Type B pancreatic cell (in vitro differentiated cells): ENCODE measurements at regions not wholly inside any gene's neighbourhood (a gene's known extent, or its start where the extent isn't known, plus 50 kb on each side); places are given as distances from the start of the nearest gene placed in this dataset.

ENCODE experiments used
- DNase-seq: peaks from one replicate; pipeline ENCODE4 v3.0.0; 2021; ENCODE audit warnings: mixed read lengths; ENCODE audit not compliant: unreplicated experiment; ENCODE audit errors: extremely low spot score
- H3K27ac Mint-ChIP-seq: 2 replicates; pipeline ENCODE4 v1.8.0; 2021; ENCODE audit warnings: mild to moderate bottlenecking, mixed read lengths
- H3K27me3 Mint-ChIP-seq: 2 replicates; pipeline ENCODE4 v1.8.0; 2021; ENCODE audit warnings: mixed read lengths
- H3K36me3 Mint-ChIP-seq: 2 replicates; pipeline ENCODE4 v1.8.0; 2021; ENCODE audit warnings: mixed read lengths
- H3K4me1 Mint-ChIP-seq: one replicate; pipeline ENCODE4 v1.8.0; 2021; ENCODE audit warnings: mixed read lengths; ENCODE audit not compliant: unreplicated experiment
- H3K4me3 Mint-ChIP-seq: 2 replicates; pipeline ENCODE4 v1.8.0; 2021; ENCODE audit warnings: mild to moderate bottlenecking, mixed read lengths
- H3K9me3 Mint-ChIP-seq: 2 replicates; pipeline ENCODE4 v1.8.0; 2021; ENCODE audit warnings: mixed read lengths
- CTCF ChIP-seq: fragments of 200-600 bp; sonication (generic); conservative IDR thresholded peaks from 2 replicates; pipeline ENCODE4 v1.5.0; 2021; ENCODE audit warnings: antibody characterized with exemption, mild to moderate bottlenecking

- no peaks in the 10 kb centered on the region for H3K36me3 Mint-ChIP-seq
- no peak for DNase-seq
- no peaks in the 10 kb centered on the region for H3K9me3 Mint-ChIP-seq
- no peak for TF ChIP-seq CTCF
- H3K4me3 Mint-ChIP-seq: no peak overlapping the region
- H3K27ac Mint-ChIP-seq: no peak overlapping the region
- no peaks in the 10 kb centered on the region for H3K27me3 Mint-ChIP-seq
- peaks cover 53% of the 10 kb centered on the region for H3K4me1 Mint-ChIP-seq
These were observed 117.2 kb upstream of the JUN start for GRCh38 chr1:58901008-58901407.

- Mint-ChIP-seq H3K27ac (peak overlapping the region; percentile 78), H3K36me3 (no peaks in the 10 kb centered on the region), H3K27me3 (peaks cover 3% of the 10 kb centered on the region), H3K4me3 (peak overlapping the region; percentile 78), H3K9me3 (no peaks in the 10 kb centered on the region), H3K4me1 (peaks cover 57% of the 10 kb centered on the region)
- DNase-seq: no peak
- TF ChIP-seq CTCF: no peak
These were observed 119.1 kb upstream of the JUN start for GRCh38 chr1:58902830-58903513.

- peak; percentile 80 for DNase-seq
- Mint-ChIP-seq H3K4me3 (peak overlapping the region; percentile 84), H3K4me1 (peaks cover 57% of the 10 kb centered on the region), H3K27me3 (peaks cover 3% of the 10 kb centered on the region), H3K27ac (peak overlapping the region; percentile 78), H3K9me3 (no peaks in the 10 kb centered on the region), H3K36me3 (no peaks in the 10 kb centered on the region)
- TF ChIP-seq CTCF: no peak
These were observed 119.9 kb upstream of the JUN start for GRCh38 chr1:58903514-58904298.

- no peaks in the 10 kb centered on the region for H3K9me3 Mint-ChIP-seq
- peak overlapping the region; percentile 84 for H3K4me3 Mint-ChIP-seq
- H3K27me3 Mint-ChIP-seq: peaks cover 3% of the 10 kb centered on the region
- H3K27ac Mint-ChIP-seq: peak overlapping the region; percentile 76
- no peaks in the 10 kb centered on the region for H3K36me3 Mint-ChIP-seq
- TF ChIP-seq CTCF: no peak
- DNase-seq: no peak
- peaks cover 59% of the 10 kb centered on the region for H3K4me1 Mint-ChIP-seq
These were observed 120.7 kb upstream of the JUN start for GRCh38 chr1:58904299-58905125.

GRCh38 chr1:58905126-58905490 is 121.3 kb upstream of the JUN start:
- DNase-seq: no peak
- Mint-ChIP-seq H3K27me3 (peaks cover 3% of the 10 kb centered on the region), H3K36me3 (no peaks in the 10 kb centered on the region), H3K27ac (peak overlapping the region; percentile 33), H3K4me1 (peaks cover 59% of the 10 kb centered on the region), H3K9me3 (no peaks in the 10 kb centered on the region), H3K4me3 (peak overlapping the region; percentile 41)
- no peak for TF ChIP-seq CTCF
